Breast epithelium (tissue), 3 donors: ENCODE measurements at regions not wholly inside any gene's neighbourhood (a gene's known extent, or its start where the extent isn't known, plus 50 kb on each side); places are given as distances from the start of the nearest gene placed in this dataset.

ENCODE experiments used
- CTCF ChIP-seq, 3 donors: fragments of 450-650 bp; IDR thresholded peaks; one replicate each; pipeline ENCODE4 v1.5.1; 2016 to 2017; ENCODE audit warnings: antibody characterized with exemption in 3 of 3, mild to moderate bottlenecking in 3 of 3, moderate library complexity in 3 of 3
- POLR2AphosphoS5 ChIP-seq, 3 donors: sonication (generic); formaldehyde crosslinking; IDR thresholded peaks; one replicate each; pipeline ENCODE4 v1.6.1; 2017; ENCODE audit warnings: antibody characterized with exemption in 3 of 3

- TF ChIP-seq CTCF (IDR thresholded peaks at IDR 0.05) (no peak), POLR2AphosphoS5 (IDR thresholded peaks at IDR 0.05) (no peak)
Observed at GRCh38 chr20:39898467-39898852, 790.6 kb downstream of the MAFB start.
